Activated CD8-positive, alpha-beta T cell treated with anti-CD3 and anti-CD28 coated beads for 36 hours (primary cell): ENCODE measurements at regions not wholly inside any gene's neighbourhood (a gene's known extent, or its start where the extent isn't known, plus 50 kb on each side); places are given as distances from the start of the nearest gene placed in this dataset.
"Not testable (repeated sequence)": the region's sequence is repeated elsewhere in the genome, so short reads cannot be mapped to it uniquely, and the experiment has no call there.

Source experiments
- ATAC-seq: fragments of 200-7000 bp; cut with Tn5 transposase; one replicate; pipeline ENCODE4 v1.10.0; 2021; ENCODE audit warnings: mild to moderate bottlenecking, moderate library complexity
- CTCF ChIA-PET: fragments of 350-600 bp; sonication (Branson Sonifier 250); formaldehyde crosslinking; loops from one replicate; lab custom pipeline; 2021; ENCODE audit warnings: antibody characterized with exemption; lab: Charles Lee
- POLR2A ChIA-PET: fragments of 350-600 bp; sonication (Branson Sonifier 250); formaldehyde crosslinking; loops from one replicate; lab custom pipeline; 2021; ENCODE audit warnings: antibody characterized with exemption; lab: Charles Lee
- DNase-seq: peaks from one replicate; pipeline ENCODE4 v3.0.0-alpha.2; 2020
- H3K27ac Mint-ChIP-seq: one replicate; pipeline ENCODE4 v1.8.0; 2021; ENCODE audit warnings: mild to moderate bottlenecking, mixed read lengths
- H3K27me3 Mint-ChIP-seq: one replicate; pipeline ENCODE4 v1.8.0; 2021; ENCODE audit warnings: mixed read lengths
- H3K36me3 Mint-ChIP-seq: one replicate; pipeline ENCODE4 v1.8.0; 2021; ENCODE audit warnings: low read depth, mixed read lengths
- H3K4me1 Mint-ChIP-seq: one replicate; pipeline ENCODE4 v1.8.0; 2021; ENCODE audit warnings: low read depth, mixed read lengths
- H3K4me3 Mint-ChIP-seq: one replicate; pipeline ENCODE4 v1.8.0; 2021; ENCODE audit warnings: mild to moderate bottlenecking, moderate library complexity, mixed read lengths
- H3K9me3 Mint-ChIP-seq: one replicate; pipeline ENCODE4 v1.8.0; 2021; ENCODE audit warnings: mixed read lengths
- intact Hi-C: fragments of 100-400 bp; cut with micrococcal nuclease; formaldehyde crosslinking; loops from one replicate; pipeline ENCODE4 v1.10.0; 2022
- TF ChIP-seq, protein P1 (sequence below): fragments of 200-600 bp; IDR thresholded peaks from one replicate; pipeline ENCODE4 v1.8.0; 2022; ENCODE audit warnings: antibody characterized with exemption, mild to moderate bottlenecking

DNA sequence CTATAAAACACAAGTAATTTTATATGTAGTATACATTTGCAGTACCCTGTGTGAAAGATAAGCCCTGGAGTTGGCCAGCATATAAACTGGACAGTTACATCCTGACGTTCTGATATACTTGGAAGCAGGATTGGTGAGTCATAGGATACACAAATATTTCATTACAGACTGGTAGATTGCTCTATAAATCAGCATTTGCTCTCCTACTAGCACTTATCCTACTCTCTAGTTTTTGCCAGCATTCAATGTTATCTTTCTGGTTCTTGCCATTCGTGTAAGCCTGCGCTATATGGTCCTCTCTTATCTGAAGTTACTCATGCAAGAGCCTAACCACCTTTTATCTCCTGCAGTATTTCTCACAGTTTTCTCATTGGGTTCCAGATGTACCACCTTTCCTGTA is 680.2 kb upstream of the MMS22L start:
- H3K9me3 Mint-ChIP-seq: no peaks in the 10 kb centered on the region
- no peaks in the 10 kb centered on the region for H3K36me3 Mint-ChIP-seq
- no peak overlapping the region for H3K27ac Mint-ChIP-seq
- H3K4me1 Mint-ChIP-seq: no peaks in the 10 kb centered on the region
- no peak for ATAC-seq
- H3K4me3 Mint-ChIP-seq: no peak overlapping the region
- ChIA-PET CTCF (no interaction called here), POLR2A (no interaction called here)
- intact Hi-C loops: no loop called here
- no peaks in the 10 kb centered on the region for H3K27me3 Mint-ChIP-seq
- TF ChIP-seq, protein P1, sequence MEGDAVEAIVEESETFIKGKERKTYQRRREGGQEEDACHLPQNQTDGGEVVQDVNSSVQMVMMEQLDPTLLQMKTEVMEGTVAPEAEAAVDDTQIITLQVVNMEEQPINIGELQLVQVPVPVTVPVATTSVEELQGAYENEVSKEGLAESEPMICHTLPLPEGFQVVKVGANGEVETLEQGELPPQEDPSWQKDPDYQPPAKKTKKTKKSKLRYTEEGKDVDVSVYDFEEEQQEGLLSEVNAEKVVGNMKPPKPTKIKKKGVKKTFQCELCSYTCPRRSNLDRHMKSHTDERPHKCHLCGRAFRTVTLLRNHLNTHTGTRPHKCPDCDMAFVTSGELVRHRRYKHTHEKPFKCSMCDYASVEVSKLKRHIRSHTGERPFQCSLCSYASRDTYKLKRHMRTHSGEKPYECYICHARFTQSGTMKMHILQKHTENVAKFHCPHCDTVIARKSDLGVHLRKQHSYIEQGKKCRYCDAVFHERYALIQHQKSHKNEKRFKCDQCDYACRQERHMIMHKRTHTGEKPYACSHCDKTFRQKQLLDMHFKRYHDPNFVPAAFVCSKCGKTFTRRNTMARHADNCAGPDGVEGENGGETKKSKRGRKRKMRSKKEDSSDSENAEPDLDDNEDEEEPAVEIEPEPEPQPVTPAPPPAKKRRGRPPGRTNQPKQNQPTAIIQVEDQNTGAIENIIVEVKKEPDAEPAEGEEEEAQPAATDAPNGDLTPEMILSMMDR: no peak
- no peak for DNase-seq

DNA sequence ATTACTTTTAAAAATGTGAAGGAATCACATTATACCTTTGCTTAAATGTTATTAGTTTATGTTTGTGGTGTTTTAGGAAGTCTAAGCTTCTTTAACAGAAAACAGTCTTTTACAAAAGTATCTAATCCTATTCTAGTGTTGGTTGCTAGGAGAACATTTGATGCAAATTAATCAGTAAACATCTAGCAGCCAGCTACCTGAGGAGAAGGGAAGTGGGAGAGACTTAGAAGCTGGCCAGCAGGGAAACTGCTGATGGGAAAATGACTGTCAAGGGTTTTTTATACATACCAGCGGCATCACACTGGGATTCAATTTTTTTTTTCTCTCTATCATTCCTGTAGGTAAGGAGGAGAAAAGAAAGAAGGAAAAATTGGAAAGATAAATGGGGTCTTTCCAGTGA is 686.0 kb upstream of the MMS22L start:
- no peak overlapping the region for H3K27ac Mint-ChIP-seq
- no peak overlapping the region for H3K4me3 Mint-ChIP-seq
- ChIA-PET CTCF (no interaction called here), POLR2A (no interaction called here)
- H3K4me1 Mint-ChIP-seq: no peaks in the 10 kb centered on the region
- DNase-seq: no peak
- no peak for ATAC-seq
- intact Hi-C loops: no loop called here
- no peaks in the 10 kb centered on the region for H3K36me3 Mint-ChIP-seq
- TF ChIP-seq, protein P1: no peak
- no peaks in the 10 kb centered on the region for H3K9me3 Mint-ChIP-seq
- no peaks in the 10 kb centered on the region for H3K27me3 Mint-ChIP-seq

DNA sequence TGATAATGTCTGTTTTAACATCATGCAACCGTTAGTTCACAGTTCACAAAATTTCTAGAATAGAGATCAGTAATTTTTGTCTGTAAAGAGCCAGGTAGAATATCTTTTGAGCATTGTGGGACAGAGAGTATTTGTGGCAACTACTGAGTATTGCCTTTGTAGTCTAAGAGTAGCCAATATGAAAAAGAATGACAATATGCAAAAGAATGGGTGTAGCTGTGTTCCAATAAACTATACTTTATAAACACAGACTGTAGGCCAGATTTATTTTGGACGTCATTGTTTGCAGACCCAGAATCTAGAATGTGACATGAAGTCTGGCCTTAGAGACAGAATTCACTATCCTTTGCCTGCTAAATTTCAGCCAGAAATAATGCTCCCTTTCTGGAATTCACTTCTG is 694.1 kb upstream of the MMS22L start:
- intact Hi-C loops: no loop called here
- DNase-seq: no peak
- ChIA-PET POLR2A (no interaction called here), CTCF (no interaction called here)
- TF ChIP-seq, protein P1: no peak
- H3K27me3 Mint-ChIP-seq: no peaks in the 10 kb centered on the region
- H3K4me1 Mint-ChIP-seq: no peaks in the 10 kb centered on the region
- no peaks in the 10 kb centered on the region for H3K36me3 Mint-ChIP-seq
- no peak overlapping the region for H3K4me3 Mint-ChIP-seq
- ATAC-seq: no peak
- H3K9me3 Mint-ChIP-seq: no peaks in the 10 kb centered on the region
- no peak overlapping the region for H3K27ac Mint-ChIP-seq

DNA sequence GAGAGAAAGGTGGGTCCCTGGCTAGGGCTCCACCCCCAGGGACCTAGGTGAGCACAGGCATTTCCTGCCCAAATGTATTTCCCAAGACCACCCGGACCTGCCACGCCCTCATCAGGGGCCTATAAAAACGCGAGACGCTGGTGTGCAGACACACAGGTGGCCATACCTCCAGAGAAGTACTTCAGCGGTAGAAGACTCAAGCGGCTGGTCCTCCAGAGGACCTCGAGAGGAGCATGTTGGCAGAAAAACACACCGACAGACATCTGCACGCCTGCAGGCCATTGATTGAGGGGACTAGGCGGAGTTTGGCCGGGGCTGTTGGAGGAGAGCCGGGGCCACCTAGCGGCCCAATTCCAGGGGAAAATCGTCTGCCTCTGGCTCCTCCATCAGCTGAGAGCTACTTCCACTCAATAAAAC is 695.8 kb upstream of the MMS22L start:
- Mint-ChIP-seq H3K4me3 (no peak overlapping the region), H3K27ac (no peak overlapping the region), H3K36me3 (no peaks in the 10 kb centered on the region), H3K9me3 (no peaks in the 10 kb centered on the region), H3K27me3 (no peaks in the 10 kb centered on the region), H3K4me1 (no peaks in the 10 kb centered on the region)
- ATAC-seq (no peak), DNase-seq (no peak)
- TF ChIP-seq, protein P1: no peak
- intact Hi-C loops: no loop called here
- CTCF ChIA-PET: no interaction called here
- POLR2A ChIA-PET: no interaction called here

DNA sequence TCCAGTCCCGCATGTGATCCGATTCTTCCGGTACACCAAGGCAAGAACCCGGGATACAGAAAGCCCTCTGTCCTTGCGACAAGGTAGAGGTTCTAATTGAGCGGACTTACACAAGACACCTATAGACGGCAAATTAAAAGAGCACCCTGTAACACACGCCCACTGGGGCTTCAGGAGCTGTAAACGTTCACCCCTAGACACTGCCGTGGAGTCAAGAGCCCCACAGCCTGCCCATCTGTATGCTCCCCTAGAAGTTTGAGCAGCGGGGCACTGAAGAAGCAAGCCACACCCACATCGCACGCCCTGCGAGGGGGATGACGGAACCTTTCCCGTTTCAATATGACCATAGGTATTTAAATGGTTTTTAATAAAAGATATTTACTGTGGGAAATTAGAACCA is 696.3 kb upstream of the MMS22L start:
- CTCF ChIA-PET, ATAC-seq, H3K27me3 Mint-ChIP-seq, intact Hi-C loops, H3K27ac Mint-ChIP-seq, POLR2A ChIA-PET, DNase-seq, H3K4me1 Mint-ChIP-seq, H3K36me3 Mint-ChIP-seq, H3K9me3 Mint-ChIP-seq, H3K4me3 Mint-ChIP-seq: not testable (repeated sequence)

DNA sequence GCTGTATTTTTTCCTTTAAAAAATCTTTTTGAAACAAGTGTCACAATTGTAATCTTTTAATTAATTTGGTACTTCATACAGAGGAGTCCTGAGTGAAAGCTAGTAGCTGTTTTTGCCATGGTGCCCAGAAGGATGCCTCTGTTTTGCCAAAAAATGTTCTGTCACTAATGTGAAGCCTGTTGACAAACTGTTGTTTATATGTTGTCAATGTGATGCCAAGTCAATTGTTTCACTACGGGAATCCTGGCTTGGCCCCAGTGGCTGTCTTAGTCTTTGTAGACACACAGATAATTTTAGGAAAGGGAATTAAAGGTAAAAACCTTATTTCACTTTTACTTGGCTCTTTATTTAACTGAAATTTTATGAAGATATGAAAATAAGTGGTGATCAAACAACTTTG is 706.4 kb upstream of the MMS22L start:
- Mint-ChIP-seq H3K4me3 (no peak overlapping the region), H3K36me3 (no peaks in the 10 kb centered on the region), H3K27me3 (no peaks in the 10 kb centered on the region), H3K27ac (no peak overlapping the region), H3K4me1 (no peaks in the 10 kb centered on the region), H3K9me3 (peaks cover 2% of the 10 kb centered on the region)
- ChIA-PET POLR2A (interaction anchor here (0.6 kb wide), 1 partner anchor 156 kb away, joined by 3 read pairs; no protein-coding TSS in a partner anchor), CTCF (no interaction called here)
- TF ChIP-seq, protein P1: no peak
- DNase-seq: no peak
- no peak for ATAC-seq
- intact Hi-C loops: no loop called here
